ENCODE measurements at regions not wholly inside any gene's neighbourhood (a gene's known extent, or its start where the extent isn't known, plus 50 kb on each side); places are given as distances from the start of the nearest gene placed in this dataset.

DNA sequence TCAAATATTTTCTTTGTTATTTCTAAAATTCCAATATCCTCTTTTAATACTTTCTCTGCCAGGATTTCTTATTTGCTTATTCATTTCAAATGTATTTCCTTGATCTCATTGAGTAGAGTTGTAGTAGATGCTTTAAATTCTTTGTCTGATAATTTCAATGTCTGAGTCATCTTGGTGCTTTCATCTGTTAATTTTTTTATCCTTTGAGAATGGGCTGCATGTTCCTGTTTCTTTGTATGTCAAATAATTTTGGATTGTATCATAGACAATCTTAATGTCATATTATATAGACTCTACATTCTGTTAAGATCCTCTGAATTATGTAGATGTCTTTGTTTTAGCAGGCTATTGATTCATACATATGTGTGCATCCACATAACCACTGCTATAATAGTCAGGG is 57.5 kb downstream of the MYEOV start:
- POLR2A ChIA-PET = no interaction called here

GRCh38 chr11:69352166-69352565 is 58.2 kb downstream of the MYEOV start:
- POLR2A ChIA-PET = no interaction called here
- H3K4me3 ChIP-seq (ENCODE audit: low read depth, low read length) = no peak overlapping the region
- no peaks in the 10 kb centered on the region for H3K36me3 ChIP-seq (ENCODE audit: control insufficient read depth in 2 of 2, insufficient read depth in 1 of 2, low read length in 2 of 2)
- no peak overlapping the region for H3K27ac ChIP-seq (ENCODE audit: extremely low read depth, low read depth, low read length)
- CTCF ChIA-PET = no interaction called here
- no peaks in the 10 kb centered on the region for H3K4me1 ChIP-seq (ENCODE audit: control insufficient read depth, insufficient read depth, low read length)
- H3K9me3 ChIP-seq (ENCODE audit: control insufficient read depth, insufficient read depth, low read depth, low read length) = no peaks in the 10 kb centered on the region
- no peak for TF ChIP-seq ZBTB20 (tag by site-specific recombination; IDR thresholded peaks at IDR 0.05)
- no peak for TF ChIP-seq ZNF433 (tag by site-specific recombination; IDR thresholded peaks at IDR 0.05; ENCODE audit: low read depth)
- no peak for TF ChIP-seq ZEB2 (tag by site-specific recombination; IDR thresholded peaks at IDR 0.05)
- TF ChIP-seq, protein P1, sequence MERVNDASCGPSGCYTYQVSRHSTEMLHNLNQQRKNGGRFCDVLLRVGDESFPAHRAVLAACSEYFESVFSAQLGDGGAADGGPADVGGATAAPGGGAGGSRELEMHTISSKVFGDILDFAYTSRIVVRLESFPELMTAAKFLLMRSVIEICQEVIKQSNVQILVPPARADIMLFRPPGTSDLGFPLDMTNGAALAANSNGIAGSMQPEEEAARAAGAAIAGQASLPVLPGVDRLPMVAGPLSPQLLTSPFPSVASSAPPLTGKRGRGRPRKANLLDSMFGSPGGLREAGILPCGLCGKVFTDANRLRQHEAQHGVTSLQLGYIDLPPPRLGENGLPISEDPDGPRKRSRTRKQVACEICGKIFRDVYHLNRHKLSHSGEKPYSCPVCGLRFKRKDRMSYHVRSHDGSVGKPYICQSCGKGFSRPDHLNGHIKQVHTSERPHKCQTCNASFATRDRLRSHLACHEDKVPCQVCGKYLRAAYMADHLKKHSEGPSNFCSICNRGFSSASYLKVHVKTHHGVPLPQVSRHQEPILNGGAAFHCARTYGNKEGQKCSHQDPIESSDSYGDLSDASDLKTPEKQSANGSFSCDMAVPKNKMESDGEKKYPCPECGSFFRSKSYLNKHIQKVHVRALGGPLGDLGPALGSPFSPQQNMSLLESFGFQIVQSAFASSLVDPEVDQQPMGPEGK (tag by site-specific recombination; IDR thresholded peaks at IDR 0.05) = no peak
- TF ChIP-seq ZNF394 (tag by site-specific recombination; IDR thresholded peaks at IDR 0.05; ENCODE audit: borderline replicate concordance) = no peak
- TF ChIP-seq SCRT1 (tag by site-specific recombination; IDR thresholded peaks at IDR 0.05; ENCODE audit: borderline replicate concordance) = no peak
- TF ChIP-seq ZNF585B (tag by site-specific recombination; IDR thresholded peaks at IDR 0.05) = no peak
- no peak for TF ChIP-seq ZNF221 (tag by site-specific recombination; IDR thresholded peaks at IDR 0.05; ENCODE audit: borderline replicate concordance)
- no peak for TF ChIP-seq ZNF658 (tag by site-specific recombination; IDR thresholded peaks at IDR 0.05)

More for the DNA sequence above, 57.5 kb downstream of the MYEOV start:
- CTCF ChIA-PET = no interaction called here
- Histone ChIP-seq H3K9me3 (ENCODE audit: control insufficient read depth, insufficient read depth, low read depth, low read length) (no peaks in the 10 kb centered on the region), H3K4me3 (ENCODE audit: low read depth, low read length) (no peak overlapping the region), H3K36me3 (ENCODE audit: control insufficient read depth in 2 of 2, insufficient read depth in 1 of 2, low read length in 2 of 2) (no peaks in the 10 kb centered on the region), H3K4me1 (ENCODE audit: control insufficient read depth, insufficient read depth, low read length) (no peaks in the 10 kb centered on the region), H3K27ac (ENCODE audit: extremely low read depth, low read depth, low read length) (no peak overlapping the region)
- TF ChIP-seq ZNF169 (tag by site-specific recombination; IDR thresholded peaks at IDR 0.05) (no peak), ZNF48 (tag by site-specific recombination; IDR thresholded peaks at IDR 0.05) (no peak), MZF1 (tag by site-specific recombination; IDR thresholded peaks at IDR 0.05; ENCODE audit: borderline replicate concordance) (no peak), ZNF157 (tag by site-specific recombination; IDR thresholded peaks at IDR 0.05) (no peak), ZNF37A (tag by site-specific recombination; IDR thresholded peaks at IDR 0.05) (no peak), ZFP37 (tag by site-specific recombination; IDR thresholded peaks at IDR 0.05) (no peak), OVOL3 (tag by site-specific recombination; IDR thresholded peaks at IDR 0.05) (no peak), KLF16 (tag by site-specific recombination; IDR thresholded peaks at IDR 0.05) (no peak), OSR2 (tag by site-specific recombination; IDR thresholded peaks at IDR 0.05) (no peak), ZNF175 (tag by site-specific recombination; IDR thresholded peaks at IDR 0.05) (no peak), ZNF837 (tag by site-specific recombination; IDR thresholded peaks at IDR 0.05) (no peak), ZNF510 (tag by site-specific recombination; IDR thresholded peaks at IDR 0.05; ENCODE audit: insufficient replicate concordance) (no peak), ZNF664 (tag by site-specific recombination; IDR thresholded peaks at IDR 0.05) (no peak), ZNF791 (tag by site-specific recombination; IDR thresholded peaks at IDR 0.05) (no peak), ZSCAN4 (tag by site-specific recombination; IDR thresholded peaks at IDR 0.05) (no peak), ZNF639 (tag by site-specific recombination; IDR thresholded peaks at IDR 0.05) (no peak)
- TF ChIP-seq, protein P2, sequence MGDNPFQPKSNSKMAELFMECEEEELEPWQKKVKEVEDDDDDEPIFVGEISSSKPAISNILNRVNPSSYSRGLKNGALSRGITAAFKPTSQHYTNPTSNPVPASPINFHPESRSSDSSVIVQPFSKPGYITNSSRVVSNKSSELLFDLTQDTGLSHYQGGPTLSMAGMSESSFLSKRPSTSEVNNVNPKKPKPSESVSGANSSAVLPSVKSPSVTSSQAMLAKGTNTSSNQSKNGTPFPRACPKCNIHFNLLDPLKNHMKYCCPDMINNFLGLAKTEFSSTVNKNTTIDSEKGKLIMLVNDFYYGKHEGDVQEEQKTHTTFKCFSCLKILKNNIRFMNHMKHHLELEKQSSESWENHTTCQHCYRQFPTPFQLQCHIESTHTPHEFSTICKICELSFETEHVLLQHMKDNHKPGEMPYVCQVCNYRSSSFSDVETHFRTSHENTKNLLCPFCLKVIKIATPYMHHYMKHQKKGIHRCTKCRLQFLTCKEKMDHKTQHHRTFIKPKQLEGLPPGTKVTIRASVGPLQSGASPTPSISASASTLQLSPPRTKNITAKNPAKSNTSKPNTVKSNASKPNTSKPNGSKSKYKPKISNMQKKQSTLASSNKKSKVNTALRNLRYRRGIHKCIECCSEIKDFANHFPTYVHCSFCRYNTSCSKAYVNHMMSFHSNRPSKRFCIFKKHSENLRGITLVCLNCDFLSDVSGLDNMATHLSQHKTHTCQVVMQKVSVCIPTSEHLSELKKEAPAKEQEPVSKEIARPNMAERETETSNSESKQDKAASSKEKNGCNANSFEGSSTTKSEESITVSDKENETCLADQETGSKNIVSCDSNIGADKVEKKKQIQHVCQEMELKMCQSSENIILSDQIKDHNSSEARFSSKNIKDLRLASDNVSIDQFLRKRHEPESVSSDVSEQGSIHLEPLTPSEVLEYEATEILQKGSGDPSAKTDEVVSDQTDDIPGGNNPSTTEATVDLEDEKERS (tag by site-specific recombination; IDR thresholded peaks at IDR 0.05) = no peak
- TF ChIP-seq, protein P3, sequence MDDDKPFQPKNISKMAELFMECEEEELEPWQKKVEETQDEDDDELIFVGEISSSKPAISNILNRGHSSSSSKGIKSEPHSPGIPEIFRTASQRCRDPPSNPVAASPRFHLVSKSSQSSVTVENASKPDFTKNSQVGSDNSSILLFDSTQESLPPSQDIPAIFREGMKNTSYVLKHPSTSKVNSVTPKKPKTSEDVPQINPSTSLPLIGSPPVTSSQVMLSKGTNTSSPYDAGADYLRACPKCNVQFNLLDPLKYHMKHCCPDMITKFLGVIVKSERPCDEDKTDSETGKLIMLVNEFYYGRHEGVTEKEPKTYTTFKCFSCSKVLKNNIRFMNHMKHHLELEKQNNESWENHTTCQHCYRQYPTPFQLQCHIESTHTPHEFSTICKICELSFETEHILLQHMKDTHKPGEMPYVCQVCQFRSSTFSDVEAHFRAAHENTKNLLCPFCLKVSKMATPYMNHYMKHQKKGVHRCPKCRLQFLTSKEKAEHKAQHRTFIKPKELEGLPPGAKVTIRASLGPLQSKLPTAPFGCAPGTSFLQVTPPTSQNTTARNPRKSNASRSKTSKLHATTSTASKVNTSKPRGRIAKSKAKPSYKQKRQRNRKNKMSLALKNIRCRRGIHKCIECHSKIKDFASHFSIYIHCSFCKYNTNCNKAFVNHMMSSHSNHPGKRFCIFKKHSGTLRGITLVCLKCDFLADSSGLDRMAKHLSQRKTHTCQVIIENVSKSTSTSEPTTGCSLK (tag by site-specific recombination; IDR thresholded peaks at IDR 0.05) = no peak

Measured in HEK293 (cell line).